ENCODE measurements at regions not wholly inside any gene's neighbourhood (a gene's known extent, or its start where the extent isn't known, plus 50 kb on each side); places are given as distances from the start of the nearest gene placed in this dataset.

DNA sequence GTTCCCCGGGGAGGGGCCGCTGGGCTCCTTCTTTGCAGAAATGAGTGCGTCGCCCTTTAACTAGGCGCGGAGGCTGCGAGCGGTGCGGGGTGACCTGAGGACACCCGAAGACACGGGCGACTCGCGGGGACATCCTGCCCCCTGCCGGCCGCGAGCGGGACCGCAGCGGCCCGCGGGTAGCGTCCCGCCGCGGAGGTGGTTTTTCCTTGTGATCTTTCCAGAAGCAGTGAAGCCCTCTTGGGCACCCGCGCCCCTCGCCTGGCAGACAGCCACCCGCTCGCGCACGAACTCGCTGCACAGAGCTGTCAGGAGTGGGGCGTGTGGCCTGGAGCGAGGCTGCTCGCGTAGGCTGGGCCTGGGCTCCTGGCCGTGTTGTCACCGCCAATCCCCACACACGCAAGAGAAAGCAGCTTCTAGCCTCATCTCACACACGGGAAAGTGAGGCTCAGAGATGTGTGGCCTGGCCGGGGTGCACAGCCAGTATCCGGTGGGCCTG is 67.2 kb downstream of the DIO3 start (continued):
- no peak for TF ChIP-seq NFRKB (IDR thresholded peaks at IDR 0.05; ENCODE audit: low read depth)
- TF ChIP-seq, protein P1, sequence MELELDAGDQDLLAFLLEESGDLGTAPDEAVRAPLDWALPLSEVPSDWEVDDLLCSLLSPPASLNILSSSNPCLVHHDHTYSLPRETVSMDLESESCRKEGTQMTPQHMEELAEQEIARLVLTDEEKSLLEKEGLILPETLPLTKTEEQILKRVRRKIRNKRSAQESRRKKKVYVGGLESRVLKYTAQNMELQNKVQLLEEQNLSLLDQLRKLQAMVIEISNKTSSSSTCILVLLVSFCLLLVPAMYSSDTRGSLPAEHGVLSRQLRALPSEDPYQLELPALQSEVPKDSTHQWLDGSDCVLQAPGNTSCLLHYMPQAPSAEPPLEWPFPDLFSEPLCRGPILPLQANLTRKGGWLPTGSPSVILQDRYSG (tag; conservative IDR thresholded peaks at IDR 0.05; ENCODE audit: low read depth): peak; percentile 58; the same call in 1 of the 2 replicates
- TF ChIP-seq ZC3H4 (CRISPR knock-in tag; IDR thresholded peaks at IDR 0.05; ENCODE audit: borderline replicate concordance): no peak
- TF ChIP-seq ARID3A (IDR thresholded peaks at IDR 0.05; ENCODE audit: borderline replicate concordance, low read depth, low read length): no peak
- no peak for TF ChIP-seq BRF2 (IDR thresholded peaks at IDR 0.05; ENCODE audit: borderline replicate concordance, insufficient read depth, insufficient read length)
- TF ChIP-seq, protein P2, sequence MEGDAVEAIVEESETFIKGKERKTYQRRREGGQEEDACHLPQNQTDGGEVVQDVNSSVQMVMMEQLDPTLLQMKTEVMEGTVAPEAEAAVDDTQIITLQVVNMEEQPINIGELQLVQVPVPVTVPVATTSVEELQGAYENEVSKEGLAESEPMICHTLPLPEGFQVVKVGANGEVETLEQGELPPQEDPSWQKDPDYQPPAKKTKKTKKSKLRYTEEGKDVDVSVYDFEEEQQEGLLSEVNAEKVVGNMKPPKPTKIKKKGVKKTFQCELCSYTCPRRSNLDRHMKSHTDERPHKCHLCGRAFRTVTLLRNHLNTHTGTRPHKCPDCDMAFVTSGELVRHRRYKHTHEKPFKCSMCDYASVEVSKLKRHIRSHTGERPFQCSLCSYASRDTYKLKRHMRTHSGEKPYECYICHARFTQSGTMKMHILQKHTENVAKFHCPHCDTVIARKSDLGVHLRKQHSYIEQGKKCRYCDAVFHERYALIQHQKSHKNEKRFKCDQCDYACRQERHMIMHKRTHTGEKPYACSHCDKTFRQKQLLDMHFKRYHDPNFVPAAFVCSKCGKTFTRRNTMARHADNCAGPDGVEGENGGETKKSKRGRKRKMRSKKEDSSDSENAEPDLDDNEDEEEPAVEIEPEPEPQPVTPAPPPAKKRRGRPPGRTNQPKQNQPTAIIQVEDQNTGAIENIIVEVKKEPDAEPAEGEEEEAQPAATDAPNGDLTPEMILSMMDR (IDR thresholded peaks at IDR 0.05 in 2 of 3, conservative IDR thresholded peaks at IDR 0.05 in 1 of 3; ENCODE audit: insufficient read depth in 2 of 3, low read depth in 1 of 3, low read length in 3 of 3): peak; percentile 83 to 85 (median 85)
- TF ChIP-seq, protein P3, sequence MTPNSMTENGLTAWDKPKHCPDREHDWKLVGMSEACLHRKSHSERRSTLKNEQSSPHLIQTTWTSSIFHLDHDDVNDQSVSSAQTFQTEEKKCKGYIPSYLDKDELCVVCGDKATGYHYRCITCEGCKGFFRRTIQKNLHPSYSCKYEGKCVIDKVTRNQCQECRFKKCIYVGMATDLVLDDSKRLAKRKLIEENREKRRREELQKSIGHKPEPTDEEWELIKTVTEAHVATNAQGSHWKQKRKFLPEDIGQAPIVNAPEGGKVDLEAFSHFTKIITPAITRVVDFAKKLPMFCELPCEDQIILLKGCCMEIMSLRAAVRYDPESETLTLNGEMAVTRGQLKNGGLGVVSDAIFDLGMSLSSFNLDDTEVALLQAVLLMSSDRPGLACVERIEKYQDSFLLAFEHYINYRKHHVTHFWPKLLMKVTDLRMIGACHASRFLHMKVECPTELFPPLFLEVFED (CRISPR knock-in tag; conservative IDR thresholded peaks at IDR 0.05): peak; percentile 95
- TF ChIP-seq NEUROD1 (IDR thresholded peaks at IDR 0.05; ENCODE audit: borderline replicate concordance, low read depth, low read length, partially characterized antibody): peak; percentile 35
- no peak for TF ChIP-seq HOXB6 (CRISPR knock-in tag; IDR thresholded peaks at IDR 0.05; ENCODE audit: borderline replicate concordance)
- TF ChIP-seq TAF15 (IDR thresholded peaks at IDR 0.05; ENCODE audit: low read depth, low read length): no peak
- TF ChIP-seq, protein P4, sequence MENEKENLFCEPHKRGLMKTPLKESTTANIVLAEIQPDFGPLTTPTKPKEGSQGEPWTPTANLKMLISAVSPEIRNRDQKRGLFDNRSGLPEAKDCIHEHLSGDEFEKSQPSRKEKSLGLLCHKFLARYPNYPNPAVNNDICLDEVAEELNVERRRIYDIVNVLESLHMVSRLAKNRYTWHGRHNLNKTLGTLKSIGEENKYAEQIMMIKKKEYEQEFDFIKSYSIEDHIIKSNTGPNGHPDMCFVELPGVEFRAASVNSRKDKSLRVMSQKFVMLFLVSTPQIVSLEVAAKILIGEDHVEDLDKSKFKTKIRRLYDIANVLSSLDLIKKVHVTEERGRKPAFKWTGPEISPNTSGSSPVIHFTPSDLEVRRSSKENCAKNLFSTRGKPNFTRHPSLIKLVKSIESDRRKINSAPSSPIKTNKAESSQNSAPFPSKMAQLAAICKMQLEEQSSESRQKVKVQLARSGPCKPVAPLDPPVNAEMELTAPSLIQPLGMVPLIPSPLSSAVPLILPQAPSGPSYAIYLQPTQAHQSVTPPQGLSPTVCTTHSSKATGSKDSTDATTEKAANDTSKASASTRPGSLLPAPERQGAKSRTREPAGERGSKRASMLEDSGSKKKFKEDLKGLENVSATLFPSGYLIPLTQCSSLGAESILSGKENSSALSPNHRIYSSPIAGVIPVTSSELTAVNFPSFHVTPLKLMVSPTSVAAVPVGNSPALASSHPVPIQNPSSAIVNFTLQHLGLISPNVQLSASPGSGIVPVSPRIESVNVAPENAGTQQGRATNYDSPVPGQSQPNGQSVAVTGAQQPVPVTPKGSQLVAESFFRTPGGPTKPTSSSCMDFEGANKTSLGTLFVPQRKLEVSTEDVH (IDR thresholded peaks at IDR 0.05; ENCODE audit: low read depth, partially characterized antibody): no peak
- no peak for TF ChIP-seq HINFP (tag; conservative IDR thresholded peaks at IDR 0.05; ENCODE audit: low read depth)
- TF ChIP-seq DNMT1 (IDR thresholded peaks at IDR 0.05): no peak
- no peak for TF ChIP-seq PHF21A (IDR thresholded peaks at IDR 0.05; ENCODE audit: borderline replicate concordance, low read depth)

Measured in K562 (cell line).